Transverse colon (tissue), 4 donors: ENCODE measurements at regions not wholly inside any gene's neighbourhood (a gene's known extent, or its start where the extent isn't known, plus 50 kb on each side); places are given as distances from the start of the nearest gene placed in this dataset.

Experiments
- EP300 ChIP-seq: sonication (generic); formaldehyde crosslinking; IDR thresholded peaks from one replicate; pipeline ENCODE4 v1.6.1; 2017; ENCODE audit warnings: antibody characterized with exemption, low read depth
- POLR2A ChIP-seq: fragments of 450-650 bp; IDR thresholded peaks from one replicate; pipeline ENCODE4 v1.6.1; 2016; ENCODE audit warnings: antibody characterized with exemption, mild to moderate bottlenecking, moderate library complexity
- POLR2AphosphoS5 ChIP-seq, 3 donors: sonication (generic); formaldehyde crosslinking; IDR thresholded peaks; one replicate each; pipeline ENCODE4 v1.6.1; 2016; ENCODE audit warnings: antibody characterized with exemption in 3 of 3
- TF ChIP-seq, protein P1 (sequence below), 5 experiments: fragments of 200-600 bp in 3 of 5; fragments of 450-650 bp in 2 of 5; sonication (generic) in 3 of 5; IDR thresholded peaks; 1 replicate in 2 of 5; 2 replicates in 3 of 5; pipeline ENCODE4 v1.5.1; 2016 to 2017; ENCODE audit warnings: antibody characterized with exemption in 5 of 5, inconsistent platforms in 3 of 5, mild to moderate bottlenecking in 2 of 5, moderate library complexity in 1 of 5

GRCh38 chrX:112527903-112528302, 151.8 kb downstream of the LHFPL1 start:
- no peak for TF ChIP-seq POLR2A
- TF ChIP-seq, protein P1, sequence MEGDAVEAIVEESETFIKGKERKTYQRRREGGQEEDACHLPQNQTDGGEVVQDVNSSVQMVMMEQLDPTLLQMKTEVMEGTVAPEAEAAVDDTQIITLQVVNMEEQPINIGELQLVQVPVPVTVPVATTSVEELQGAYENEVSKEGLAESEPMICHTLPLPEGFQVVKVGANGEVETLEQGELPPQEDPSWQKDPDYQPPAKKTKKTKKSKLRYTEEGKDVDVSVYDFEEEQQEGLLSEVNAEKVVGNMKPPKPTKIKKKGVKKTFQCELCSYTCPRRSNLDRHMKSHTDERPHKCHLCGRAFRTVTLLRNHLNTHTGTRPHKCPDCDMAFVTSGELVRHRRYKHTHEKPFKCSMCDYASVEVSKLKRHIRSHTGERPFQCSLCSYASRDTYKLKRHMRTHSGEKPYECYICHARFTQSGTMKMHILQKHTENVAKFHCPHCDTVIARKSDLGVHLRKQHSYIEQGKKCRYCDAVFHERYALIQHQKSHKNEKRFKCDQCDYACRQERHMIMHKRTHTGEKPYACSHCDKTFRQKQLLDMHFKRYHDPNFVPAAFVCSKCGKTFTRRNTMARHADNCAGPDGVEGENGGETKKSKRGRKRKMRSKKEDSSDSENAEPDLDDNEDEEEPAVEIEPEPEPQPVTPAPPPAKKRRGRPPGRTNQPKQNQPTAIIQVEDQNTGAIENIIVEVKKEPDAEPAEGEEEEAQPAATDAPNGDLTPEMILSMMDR (IDR thresholded peaks at IDR 0.05), result no peak
- no peak for TF ChIP-seq POLR2AphosphoS5 (IDR thresholded peaks at IDR 0.05)
- no peak for TF ChIP-seq EP300
